KBM-7 (cell line): ENCODE measurements at regions not wholly inside any gene's neighbourhood (a gene's known extent, or its start where the extent isn't known, plus 50 kb on each side); places are given as distances from the start of the nearest gene placed in this dataset.
"Not testable (repeated sequence)": the region's sequence is repeated elsewhere in the genome, so short reads cannot be mapped to it uniquely, and the experiment has no call there.

Experiments used
- DNase-seq: peaks from one replicate; pipeline ENCODE4 v3.0.0-alpha.2; 2015
- in situ Hi-C: fragments of 300-500 bp; cut with MboI; formaldehyde crosslinking; loops from 2 replicates; pipeline ENCODE4 v1.14.3; 2020; ENCODE audit warnings: low sequenced_read_pairs, low pct_unique_long_range_greater_than_20kb, mixed read lengths

GRCh38 chr10:128573281-128573845 is 447.1 kb upstream of the MKI67 start:
- no peak for DNase-seq
- in situ Hi-C loops, result no loop called here

GRCh38 chr10:128573986-128574385 is 447.8 kb upstream of the MKI67 start:
- DNase-seq, result no peak
- in situ Hi-C loops, result no loop called here

GRCh38 chr10:128574581-128575210 is 448.5 kb upstream of the MKI67 start:
- in situ Hi-C loops, result no loop called here
- no peak for DNase-seq

DNA sequence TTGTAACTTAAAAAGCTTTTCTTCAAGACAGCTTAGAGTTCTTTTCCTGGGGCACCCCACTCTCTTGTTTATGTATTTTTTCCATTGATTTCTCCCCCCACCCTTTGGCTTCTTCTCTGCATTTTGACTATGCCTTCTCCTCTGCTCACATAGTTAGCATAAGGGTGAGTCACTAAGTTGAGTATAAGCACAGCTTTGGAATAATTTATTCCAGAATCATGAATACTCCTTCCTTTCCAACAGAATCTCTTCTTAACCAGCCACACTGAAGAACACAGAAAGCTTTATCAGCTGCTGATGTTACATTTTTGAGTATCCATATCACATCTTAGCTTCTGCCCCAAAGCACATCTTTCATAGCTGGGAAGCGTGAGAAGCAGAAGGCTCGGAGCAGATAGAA is 449.5 kb upstream of the MKI67 start:
- no peak for DNase-seq
- in situ Hi-C loops, result no loop called here

- in situ Hi-C loops, result no loop called here
- DNase-seq, result no peak
Measured at GRCh38 chr10:128576336-128576735, 450.1 kb upstream of the MKI67 start.

- in situ Hi-C loops, result no loop called here
- DNase-seq, result no peak
Measured at GRCh38 chr10:128576943-128577670, 450.9 kb upstream of the MKI67 start.

- no peak for DNase-seq
- in situ Hi-C loops, result no loop called here
Measured at GRCh38 chr10:128577958-128578750, 451.9 kb upstream of the MKI67 start.

- no peak for DNase-seq
- in situ Hi-C loops, result no loop called here
Measured at GRCh38 chr10:128578766-128579165, 452.5 kb upstream of the MKI67 start.

DNA sequence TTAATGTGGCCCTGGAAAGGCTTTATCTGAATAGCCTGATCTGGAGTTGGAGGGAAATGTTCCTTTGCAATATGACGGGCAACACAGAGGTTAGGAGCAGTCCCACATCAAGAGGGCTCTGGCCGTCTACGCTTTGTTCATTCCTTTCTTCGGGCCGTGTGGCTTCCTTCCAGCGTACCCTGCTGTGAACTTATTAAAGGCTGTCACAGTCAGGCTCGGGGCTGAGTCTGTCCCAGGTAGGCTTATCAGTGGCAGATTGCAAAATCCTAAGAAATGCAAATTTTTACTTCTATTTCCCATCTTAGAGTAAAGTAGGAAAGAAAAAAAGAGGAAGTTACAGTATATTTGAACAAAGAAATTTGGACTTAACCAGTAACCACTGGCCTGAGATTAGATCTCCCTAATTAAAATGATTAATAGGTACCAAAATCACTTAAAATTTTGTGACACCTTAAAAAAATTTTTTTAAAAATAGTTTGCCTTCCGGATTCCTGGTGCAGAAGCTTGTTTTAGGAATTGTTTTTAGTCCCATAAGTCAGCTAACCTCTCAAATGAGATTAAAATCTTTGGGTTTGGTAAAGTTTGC is 453.1 kb upstream of the MKI67 start:
- in situ Hi-C loops, result no loop called here
- peak; percentile 20 for DNase-seq

DNA sequence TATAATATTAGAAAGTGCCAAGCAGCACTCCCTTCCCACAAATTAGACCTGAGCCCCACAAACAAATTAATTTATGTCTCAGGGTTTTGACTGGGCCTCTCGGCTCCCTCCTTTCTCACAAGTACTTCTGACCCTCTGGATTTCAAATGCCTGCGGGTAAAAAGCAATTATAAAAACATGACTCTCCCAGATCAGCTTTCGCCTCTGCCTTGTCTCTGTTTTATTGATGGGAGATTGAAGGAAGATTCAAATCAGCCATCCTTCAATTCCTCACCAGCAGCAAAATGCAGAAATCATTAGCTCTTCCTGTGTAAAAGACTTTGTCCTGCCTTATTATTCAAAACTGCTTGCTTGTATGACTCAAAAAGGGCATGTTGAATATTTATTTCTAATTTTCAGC is 453.7 kb upstream of the MKI67 start:
- no peak for DNase-seq
- in situ Hi-C loops, result no loop called here

DNA sequence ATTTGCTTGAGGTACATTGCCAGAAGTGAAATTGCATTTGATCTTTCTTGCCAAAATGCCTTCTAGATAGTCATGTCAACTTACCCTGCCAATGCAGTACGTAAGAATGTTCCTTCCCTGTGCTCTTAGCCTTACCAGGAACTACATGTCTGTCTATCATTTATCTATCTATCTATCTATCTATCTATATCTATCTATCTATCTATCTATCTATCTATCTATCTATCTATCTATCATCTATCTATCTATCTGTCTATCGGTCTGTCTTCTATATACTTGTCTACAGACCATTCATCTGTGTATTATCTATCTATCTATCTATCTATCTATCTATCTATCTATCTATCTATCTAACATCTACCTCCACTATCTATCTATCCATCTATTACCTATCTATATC is 456.9 kb upstream of the MKI67 start:
- in situ Hi-C loops, DNase-seq: not testable (repeated sequence)

GRCh38 chr10:128586599-128586998 is 460.4 kb upstream of the MKI67 start:
- DNase-seq, in situ Hi-C loops: not testable (repeated sequence)

DNA sequence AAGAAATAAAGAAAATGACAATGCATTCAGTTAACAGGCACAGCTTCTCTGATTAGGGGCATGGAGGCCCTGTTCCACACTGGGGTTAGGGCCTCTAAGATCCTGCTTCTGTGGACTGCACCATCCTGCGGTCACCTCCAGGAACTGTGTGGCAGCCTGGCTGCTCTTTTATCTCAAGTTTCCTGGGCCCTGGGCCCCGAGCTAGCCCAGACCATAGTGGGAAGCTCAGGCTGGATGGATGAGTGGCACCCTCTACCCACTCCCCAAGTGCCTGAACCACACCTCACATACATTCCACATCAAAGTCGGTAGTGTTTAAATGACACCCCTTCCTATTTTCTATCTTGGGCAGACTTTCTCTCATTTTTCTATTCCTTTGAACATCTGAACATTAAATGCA is 461.5 kb upstream of the MKI67 start:
- DNase-seq, result no peak
- in situ Hi-C loops, result no loop called here

DNA sequence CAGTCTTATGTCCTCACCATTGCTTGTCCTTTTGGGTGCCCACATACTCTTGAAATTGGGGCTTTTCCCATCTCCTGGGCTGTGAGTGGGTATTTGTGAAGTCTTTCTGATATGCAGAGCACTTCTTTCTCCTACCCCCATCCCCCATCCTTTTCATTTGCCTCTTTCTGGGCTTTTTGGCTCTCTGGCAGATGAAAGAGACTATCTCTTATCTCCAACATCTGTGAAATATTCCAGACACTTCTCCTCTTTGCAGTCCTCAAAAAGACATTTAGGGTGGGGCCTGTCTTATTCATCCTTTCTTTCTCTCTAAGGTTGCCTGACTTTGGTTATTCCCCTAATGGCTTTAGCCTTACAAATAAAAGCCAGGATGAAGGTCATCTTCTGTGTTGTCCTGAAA is 462.2 kb upstream of the MKI67 start:
- in situ Hi-C loops, result no loop called here
- DNase-seq, result no peak

- no peak for DNase-seq
Measured at GRCh38 chr10:128594688-128595087, 468.5 kb upstream of the MKI67 start.

DNA sequence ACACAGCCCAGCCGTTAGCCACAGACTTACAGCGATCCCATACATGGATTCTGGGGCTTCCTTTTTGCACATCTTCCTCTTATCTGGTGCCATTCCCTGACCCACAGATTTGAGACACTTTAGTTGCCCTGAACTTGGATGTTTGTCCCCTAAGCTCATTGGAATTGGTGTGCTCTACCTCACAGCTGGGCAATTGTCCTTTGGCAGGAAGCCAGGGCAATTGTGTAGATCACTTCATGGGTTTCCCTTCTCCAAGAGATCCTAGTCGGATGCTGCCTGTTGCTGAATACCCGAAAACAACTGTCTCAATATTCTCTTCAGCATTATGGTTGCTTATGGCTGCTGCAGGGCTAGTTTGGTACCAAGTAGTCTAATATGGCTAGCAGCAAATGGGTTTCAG is 470.7 kb upstream of the MKI67 start:
- in situ Hi-C loops, result no loop called here
- DNase-seq, result no peak

More at GRCh38 chr10:128594688-128595087, 468.5 kb upstream of the MKI67 start:
- in situ Hi-C loops, result no loop called here

- in situ Hi-C loops, result no loop called here
Measured at GRCh38 chr10:128599030-128599429, 472.8 kb upstream of the MKI67 start.

DNA sequence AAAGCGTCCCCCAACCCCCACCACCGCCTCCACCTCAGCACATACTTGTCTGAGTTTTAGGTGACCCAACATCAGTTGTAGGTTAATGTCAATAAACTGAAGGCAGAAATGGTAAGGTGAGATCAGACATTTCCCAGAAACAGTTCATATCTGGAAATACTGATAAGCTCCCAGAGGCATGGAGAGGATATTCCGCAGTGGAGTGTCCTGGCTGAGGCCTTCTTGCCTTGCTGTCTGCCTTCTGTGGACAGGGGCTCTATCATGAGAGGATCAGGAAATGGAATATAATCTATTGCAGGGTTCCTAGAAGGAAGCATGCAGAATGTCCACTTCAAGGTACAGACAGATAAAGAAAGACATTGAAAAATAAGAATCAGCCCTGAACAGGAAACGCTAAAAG is 473.3 kb upstream of the MKI67 start:
- no peak for DNase-seq
- in situ Hi-C loops, result no loop called here

More at GRCh38 chr10:128599030-128599429, 472.8 kb upstream of the MKI67 start:
- DNase-seq, result no peak

GRCh38 chr10:128602183-128602582 is 476.0 kb upstream of the MKI67 start:
- DNase-seq, result no peak
- in situ Hi-C loops, result no loop called here
